CD4-positive, CD25-positive, alpha-beta regulatory T cell (primary cell): ENCODE measurements at regions not wholly inside any gene's neighbourhood (a gene's known extent, or its start where the extent isn't known, plus 50 kb on each side); places are given as distances from the start of the nearest gene placed in this dataset.
A peak's percentile ranks its signal among the peaks of the same experiment; 100 is the strongest.

Experiments used
- ATAC-seq, 2 donors: fragments of 150-1000 bp; cut with Tn5 transposase; one replicate each; pipeline ENCODE4 v1.10.0; 2021; ENCODE audit warnings: low read depth in 2 of 2, moderate number of reproducible peaks in 2 of 2, moderate library complexity in 1 of 2
- DNase-seq, 3 donors: peaks; one replicate each; pipeline versions ENCODE4 v3.0.0 to v3.0.0-alpha.2; 2012 to 2022; ENCODE audit warnings: mixed read lengths in 1 of 3
- H3K27ac ChIP-seq: one replicate; pipeline ENCODE4 v1.7.0; 2013; ENCODE audit warnings: mild to moderate bottlenecking, low read length; ENCODE audit not compliant: insufficient read depth, poor library complexity, severe bottlenecking
- H3K27me3 ChIP-seq: one replicate; pipeline ENCODE4 v1.7.0; 2013; ENCODE audit warnings: low read length; ENCODE audit not compliant: control insufficient read depth, insufficient read depth
- H3K36me3 ChIP-seq: one replicate; pipeline ENCODE4 v1.7.0; 2013; ENCODE audit warnings: mild to moderate bottlenecking, low read length, moderate library complexity; ENCODE audit not compliant: control insufficient read depth, insufficient read depth
- H3K4me1 ChIP-seq: 2 replicates; pipeline ENCODE4 v1.7.0; 2013; ENCODE audit warnings: mild to moderate bottlenecking, low read length; ENCODE audit not compliant: insufficient read depth, control insufficient read depth, poor library complexity, severe bottlenecking
- H3K4me3 ChIP-seq: one replicate; pipeline ENCODE4 v1.7.0; 2013; ENCODE audit warnings: low read depth, mild to moderate bottlenecking, low read length, moderate library complexity
- H3K9me3 ChIP-seq, 2 experiments: 1 replicate in 1 of 2; 2 replicates in 1 of 2; pipeline ENCODE4 v1.7.0; 2013; ENCODE audit warnings: low read length in 2 of 2, mild to moderate bottlenecking in 1 of 2, moderate library complexity in 1 of 2; ENCODE audit not compliant: control insufficient read depth in 2 of 2
- H3K27ac Mint-ChIP-seq, 3 donors: one replicate each; pipeline ENCODE4 v1.8.0; 2020 to 2022; ENCODE audit warnings: mild to moderate bottlenecking in 3 of 3, mixed read lengths in 3 of 3, moderate library complexity in 2 of 3
- H3K27me3 Mint-ChIP-seq: one replicate; pipeline ENCODE4 v1.8.0; 2022; ENCODE audit warnings: mild to moderate bottlenecking, mixed read lengths
- H3K36me3 Mint-ChIP-seq: one replicate; pipeline ENCODE4 v1.8.0; 2020; ENCODE audit warnings: mixed read lengths
- H3K4me1 Mint-ChIP-seq, 4 donors: one replicate each; pipeline ENCODE4 v1.8.0; 2020 to 2022; ENCODE audit warnings: mixed read lengths in 4 of 4, mild to moderate bottlenecking in 1 of 4
- H3K4me3 Mint-ChIP-seq, 4 donors: one replicate each; pipeline ENCODE4 v1.8.0; 2020 to 2022; ENCODE audit warnings: mild to moderate bottlenecking in 4 of 4, mixed read lengths in 4 of 4, moderate library complexity in 3 of 4
- H3K9me3 Mint-ChIP-seq, 7 donors: one replicate each; pipeline ENCODE4 v1.8.0; 2020 to 2022; ENCODE audit warnings: mixed read lengths in 7 of 7, mild to moderate bottlenecking in 3 of 7, moderate library complexity in 2 of 7

GRCh38 chr7:51590746-51591145 is 274.1 kb upstream of the COBL start:
- no peaks in the 10 kb centered on the region for H3K27me3 Mint-ChIP-seq
- H3K4me3 Mint-ChIP-seq = no peak overlapping the region
- H3K27ac ChIP-seq = no peak overlapping the region
- H3K36me3 Mint-ChIP-seq = no peaks in the 10 kb centered on the region
- H3K27ac Mint-ChIP-seq = no peak overlapping the region
- H3K9me3 Mint-ChIP-seq = peaks cover 0 to 11% (median 7%) of the 10 kb centered on the region in 7 donors
- H3K4me3 ChIP-seq = no peak overlapping the region
- no peaks in the 10 kb centered on the region for H3K27me3 ChIP-seq
- H3K4me1 Mint-ChIP-seq = no peaks in the 10 kb centered on the region
- ATAC-seq = no peak
- DNase-seq = no peak
- H3K36me3 ChIP-seq = no peaks in the 10 kb centered on the region
- no peaks in the 10 kb centered on the region for H3K9me3 ChIP-seq
- no peaks in the 10 kb centered on the region for H3K4me1 ChIP-seq

- no peak for ATAC-seq
- H3K36me3 Mint-ChIP-seq = no peaks in the 10 kb centered on the region
These were observed 272.5 kb upstream of the COBL start for GRCh38 chr7:51589111-51589510.

GRCh38 chr7:51587604-51588003 is 271.0 kb upstream of the COBL start:
- Histone ChIP-seq H3K27ac (no peak overlapping the region), H3K9me3 (no peaks in the 10 kb centered on the region), H3K4me3 (no peak overlapping the region), H3K36me3 (no peaks in the 10 kb centered on the region), H3K27me3 (no peaks in the 10 kb centered on the region), H3K4me1 (no peaks in the 10 kb centered on the region)
- no peaks in the 10 kb centered on the region for H3K27me3 Mint-ChIP-seq
- ATAC-seq (no peak), DNase-seq (no peak)
- peak overlapping the region in 1 of 3 donors; percentile 76 for H3K27ac Mint-ChIP-seq
- H3K4me3 Mint-ChIP-seq = no peak overlapping the region
- no peaks in the 10 kb centered on the region for H3K36me3 Mint-ChIP-seq
- H3K4me1 Mint-ChIP-seq = no peaks in the 10 kb centered on the region
- peaks cover 0 to 23% (median 7%) of the 10 kb centered on the region in 7 donors for H3K9me3 Mint-ChIP-seq

More at GRCh38 chr7:51589111-51589510, 272.5 kb upstream of the COBL start:
- Histone ChIP-seq H3K27ac (no peak overlapping the region), H3K36me3 (no peaks in the 10 kb centered on the region), H3K4me1 (no peaks in the 10 kb centered on the region), H3K4me3 (no peak overlapping the region), H3K9me3 (no peaks in the 10 kb centered on the region), H3K27me3 (no peaks in the 10 kb centered on the region)
- Mint-ChIP-seq H3K27me3 (no peaks in the 10 kb centered on the region), H3K4me1 (no peaks in the 10 kb centered on the region), H3K4me3 (no peak overlapping the region), H3K27ac (no peak overlapping the region), H3K9me3 (peaks cover 0 to 11% (median 7%) of the 10 kb centered on the region in 7 donors)
- no peak for DNase-seq

GRCh38 chr7:51577390-51577789 is 260.8 kb upstream of the COBL start:
- no peaks in the 10 kb centered on the region for H3K27me3 ChIP-seq
- no peak for ATAC-seq
- H3K9me3 Mint-ChIP-seq = peaks cover 5 to 36% (median 12%) of the 10 kb centered on the region in 7 donors

GRCh38 chr7:51569581-51569980 is 253.0 kb upstream of the COBL start:
- Mint-ChIP-seq H3K4me1 (peaks cover 0 to 2% (median 0%) of the 10 kb centered on the region in 4 donors), H3K27ac (no peak overlapping the region), H3K36me3 (no peaks in the 10 kb centered on the region), H3K27me3 (no peaks in the 10 kb centered on the region), H3K9me3 (peaks cover 2 to 26% (median 7%) of the 10 kb centered on the region in 7 donors), H3K4me3 (no peak overlapping the region)
- no peaks in the 10 kb centered on the region for H3K4me1 ChIP-seq
- no peak for ATAC-seq
- no peaks in the 10 kb centered on the region for H3K27me3 ChIP-seq
- H3K4me3 ChIP-seq = no peak overlapping the region
- no peaks in the 10 kb centered on the region for H3K9me3 ChIP-seq
- H3K36me3 ChIP-seq = no peaks in the 10 kb centered on the region
- H3K27ac ChIP-seq = no peak overlapping the region
- DNase-seq = no peak

More at GRCh38 chr7:51577390-51577789, 260.8 kb upstream of the COBL start:
- Histone ChIP-seq H3K9me3 (no peaks in the 10 kb centered on the region), H3K4me3 (no peak overlapping the region), H3K36me3 (no peaks in the 10 kb centered on the region), H3K4me1 (no peaks in the 10 kb centered on the region), H3K27ac (no peak overlapping the region)
- DNase-seq = no peak
- Mint-ChIP-seq H3K27me3 (no peaks in the 10 kb centered on the region), H3K4me1 (no peaks in the 10 kb centered on the region), H3K36me3 (no peaks in the 10 kb centered on the region), H3K27ac (no peak overlapping the region), H3K4me3 (no peak overlapping the region)

GRCh38 chr7:51569176-51569575 is 252.6 kb upstream of the COBL start:
- Histone ChIP-seq H3K9me3 (no peaks in the 10 kb centered on the region), H3K27me3 (no peaks in the 10 kb centered on the region), H3K4me1 (no peaks in the 10 kb centered on the region), H3K36me3 (no peaks in the 10 kb centered on the region), H3K4me3 (no peak overlapping the region), H3K27ac (no peak overlapping the region)
- peaks cover 0 to 2% (median 0%) of the 10 kb centered on the region in 4 donors for H3K4me1 Mint-ChIP-seq
- peaks cover 2 to 23% (median 7%) of the 10 kb centered on the region in 7 donors for H3K9me3 Mint-ChIP-seq
- DNase-seq (no peak), ATAC-seq (no peak)
- H3K36me3 Mint-ChIP-seq = no peaks in the 10 kb centered on the region
- no peak overlapping the region for H3K4me3 Mint-ChIP-seq
- no peaks in the 10 kb centered on the region for H3K27me3 Mint-ChIP-seq
- H3K27ac Mint-ChIP-seq = no peak overlapping the region

GRCh38 chr7:51551070-51551469 is 234.5 kb upstream of the COBL start:
- H3K9me3 Mint-ChIP-seq = peaks cover 3 to 33% (median 15%) of the 10 kb centered on the region in 7 donors
- H3K4me1 ChIP-seq = no peaks in the 10 kb centered on the region
- H3K36me3 ChIP-seq = no peaks in the 10 kb centered on the region
- no peaks in the 10 kb centered on the region for H3K4me1 Mint-ChIP-seq
- no peaks in the 10 kb centered on the region for H3K9me3 ChIP-seq
- H3K27ac Mint-ChIP-seq = no peak overlapping the region
- H3K27me3 Mint-ChIP-seq = no peaks in the 10 kb centered on the region
- ATAC-seq (no peak), DNase-seq (no peak)
- no peak overlapping the region for H3K27ac ChIP-seq
- H3K4me3 Mint-ChIP-seq = no peak overlapping the region
- no peak overlapping the region for H3K4me3 ChIP-seq
- H3K36me3 Mint-ChIP-seq = no peaks in the 10 kb centered on the region
- no peaks in the 10 kb centered on the region for H3K27me3 ChIP-seq

- H3K4me3 Mint-ChIP-seq = no peak overlapping the region
- ATAC-seq (no peak), DNase-seq (no peak)
- Histone ChIP-seq H3K9me3 (no peaks in the 10 kb centered on the region), H3K27me3 (no peaks in the 10 kb centered on the region), H3K4me1 (no peaks in the 10 kb centered on the region), H3K36me3 (no peaks in the 10 kb centered on the region), H3K27ac (no peak overlapping the region), H3K4me3 (no peak overlapping the region)
- peaks cover 0 to 18% (median 6%) of the 10 kb centered on the region in 7 donors for H3K9me3 Mint-ChIP-seq
- no peak overlapping the region for H3K27ac Mint-ChIP-seq
- H3K36me3 Mint-ChIP-seq = no peaks in the 10 kb centered on the region
- no peaks in the 10 kb centered on the region for H3K4me1 Mint-ChIP-seq
- no peaks in the 10 kb centered on the region for H3K27me3 Mint-ChIP-seq
These were observed 228.5 kb upstream of the COBL start for GRCh38 chr7:51545131-51545530.
